Loucy (cell line): ENCODE measurements at regions not wholly inside any gene's neighbourhood (a gene's known extent, or its start where the extent isn't known, plus 50 kb on each side); places are given as distances from the start of the nearest gene placed in this dataset.

Experiments used
- H2AFZ ChIP-seq: fragments of 200-600 bp; sonication (generic); 2 replicates; pipeline ENCODE4 v1.6.0; 2016; ENCODE audit warnings: antibody characterized with exemption, mild to moderate bottlenecking, low read length, moderate library complexity
- H3F3A ChIP-seq: fragments of 200-600 bp; 2 replicates; pipeline ENCODE4 v1.6.0; 2016; ENCODE audit warnings: antibody characterized with exemption, low read depth, mild to moderate bottlenecking
- H3K27me3 ChIP-seq: fragments of 200-600 bp; sonication (generic); 2 replicates; pipeline ENCODE4 v1.6.1; 2014; ENCODE audit warnings: low read length, mild to moderate bottlenecking; ENCODE audit not compliant: insufficient read depth, poor library complexity, severe bottlenecking
- H3K36me3 ChIP-seq: fragments of 200-600 bp; sonication (generic); 2 replicates; pipeline ENCODE4 v1.6.1; 2016; ENCODE audit warnings: low read length; ENCODE audit not compliant: insufficient read depth
- H3K4me1 ChIP-seq: fragments of 200-600 bp; sonication (generic); 2 replicates; pipeline ENCODE4 v1.5.1; 2014; ENCODE audit warnings: low read length, mild to moderate bottlenecking; ENCODE audit not compliant: insufficient read depth, poor library complexity, severe bottlenecking
- H3K4me2 ChIP-seq: fragments of 200-600 bp; sonication (generic); 2 replicates; pipeline ENCODE4 v1.6.0; 2014; ENCODE audit warnings: antibody characterized with exemption, low read length, low read depth, mild to moderate bottlenecking; ENCODE audit not compliant: poor library complexity, severe bottlenecking
- H3K4me3 ChIP-seq: fragments of 200-600 bp; sonication (generic); 2 replicates; pipeline ENCODE4 v1.5.1; 2014; ENCODE audit warnings: low read length, mild to moderate bottlenecking, mixed read lengths; ENCODE audit not compliant: poor library complexity, severe bottlenecking
- H3K79me2 ChIP-seq: fragments of 200-600 bp; sonication (generic); 2 replicates; pipeline ENCODE4 v1.6.1; 2014; ENCODE audit warnings: low read length; ENCODE audit not compliant: insufficient read depth
- H3K9ac ChIP-seq: fragments of 200-600 bp; sonication (generic); 2 replicates; pipeline ENCODE4 v1.6.0; 2014; ENCODE audit warnings: mild to moderate bottlenecking, low read depth, low read length, moderate library complexity; ENCODE audit not compliant: poor library complexity, severe bottlenecking
- H3K9me2 ChIP-seq: fragments of 200-600 bp; sonication (generic); replicated peaks from 2 replicates; pipeline ENCODE4 v1.6.1; 2016; ENCODE audit warnings: low read depth, low read length, mixed read lengths
- H3K9me3 ChIP-seq: fragments of 200-600 bp; sonication (generic); 2 replicates; pipeline ENCODE4 v1.6.1; 2014; ENCODE audit warnings: mild to moderate bottlenecking, antibody characterized with exemption, low read length, low read depth; ENCODE audit not compliant: insufficient read depth
- H4K20me1 ChIP-seq: fragments of 200-600 bp; sonication (generic); 2 replicates; pipeline ENCODE4 v1.6.0; 2014; ENCODE audit warnings: antibody characterized with exemption, low read length, mild to moderate bottlenecking; ENCODE audit not compliant: insufficient read depth, poor library complexity, severe bottlenecking
- CTCF ChIP-seq: fragments of 200-600 bp; sonication (generic); conservative IDR thresholded peaks from 2 replicates; pipeline ENCODE4 v1.5.1; 2014; ENCODE audit warnings: mild to moderate bottlenecking, antibody characterized with exemption, low read length
- EZH2phosphoT487 ChIP-seq: fragments of 200-600 bp; IDR thresholded peaks from 2 replicates; pipeline ENCODE4 v1.6.1; 2018; ENCODE audit warnings: antibody characterized with exemption, mild to moderate bottlenecking, moderate library complexity, borderline replicate concordance

GRCh38 chr2:13128139-13128538, 411.4 kb downstream of the TRIB2 start:
- no peaks in the 10 kb centered on the region for H4K20me1 ChIP-seq
- H2AFZ ChIP-seq, result no peak overlapping the region
- no peaks in the 10 kb centered on the region for H3K27me3 ChIP-seq
- no peaks in the 10 kb centered on the region for H3K4me1 ChIP-seq
- TF ChIP-seq CTCF (no peak), EZH2phosphoT487 (no peak)
- no peak overlapping the region for H3K4me3 ChIP-seq
- no peak overlapping the region for H3K4me2 ChIP-seq
- H3F3A ChIP-seq, result no peaks in the 10 kb centered on the region
- H3K9ac ChIP-seq, result no peak overlapping the region
- no peaks in the 10 kb centered on the region for H3K36me3 ChIP-seq
- no peaks in the 10 kb centered on the region for H3K9me3 ChIP-seq
- H3K79me2 ChIP-seq, result no peaks in the 10 kb centered on the region
- no peaks in the 10 kb centered on the region for H3K9me2 ChIP-seq

- no peaks in the 10 kb centered on the region for H3F3A ChIP-seq
- H2AFZ ChIP-seq, result no peak overlapping the region
- H3K4me1 ChIP-seq, result no peaks in the 10 kb centered on the region
- no peak overlapping the region for H3K4me2 ChIP-seq
- no peaks in the 10 kb centered on the region for H3K9me3 ChIP-seq
- H3K4me3 ChIP-seq, result no peak overlapping the region
- no peak overlapping the region for H3K9ac ChIP-seq
- H3K36me3 ChIP-seq, result no peaks in the 10 kb centered on the region
- H3K27me3 ChIP-seq, result no peaks in the 10 kb centered on the region
- no peak for TF ChIP-seq CTCF
- no peak for TF ChIP-seq EZH2phosphoT487
- no peaks in the 10 kb centered on the region for H4K20me1 ChIP-seq
- H3K79me2 ChIP-seq, result no peaks in the 10 kb centered on the region
- no peaks in the 10 kb centered on the region for H3K9me2 ChIP-seq
Observed at GRCh38 chr2:13135369-13135768, 418.6 kb downstream of the TRIB2 start.

GRCh38 chr2:13135856-13136255, 419.1 kb downstream of the TRIB2 start:
- no peaks in the 10 kb centered on the region for H3K79me2 ChIP-seq
- TF ChIP-seq EZH2phosphoT487, result no peak
- no peak for TF ChIP-seq CTCF
- H3K36me3 ChIP-seq, result no peaks in the 10 kb centered on the region
- H3K9ac ChIP-seq, result no peak overlapping the region
- H3K9me3 ChIP-seq, result no peaks in the 10 kb centered on the region
- no peak overlapping the region for H2AFZ ChIP-seq
- no peaks in the 10 kb centered on the region for H4K20me1 ChIP-seq
- H3K4me2 ChIP-seq, result no peak overlapping the region
- no peaks in the 10 kb centered on the region for H3K4me1 ChIP-seq
- H3F3A ChIP-seq, result no peaks in the 10 kb centered on the region
- H3K27me3 ChIP-seq, result no peaks in the 10 kb centered on the region
- no peaks in the 10 kb centered on the region for H3K9me2 ChIP-seq
- H3K4me3 ChIP-seq, result no peak overlapping the region
